ENCODE measurements at regions not wholly inside any gene's neighbourhood (a gene's known extent, or its start where the extent isn't known, plus 50 kb on each side); places are given as distances from the start of the nearest gene placed in this dataset.

GRCh38 chr6:156510242-156510641 is 266.9 kb upstream of the ARID1B start:
- no peak overlapping the region for H3K4me3 ChIP-seq (ENCODE audit: low read depth, low read length)
- DNase-seq (ENCODE audit: low read depth): no peak
- TF ChIP-seq CTCF (IDR thresholded peaks at IDR 0.05; ENCODE audit: low read depth, low read length) (no peak), MYC (IDR thresholded peaks at IDR 0.05; ENCODE audit: low read depth, low read length) (no peak), POLR2A (IDR thresholded peaks at IDR 0.05; ENCODE audit: extremely low read depth, insufficient read length) (no peak), MAX (IDR thresholded peaks at IDR 0.05; ENCODE audit: low read depth, low read length) (no peak)

DNA sequence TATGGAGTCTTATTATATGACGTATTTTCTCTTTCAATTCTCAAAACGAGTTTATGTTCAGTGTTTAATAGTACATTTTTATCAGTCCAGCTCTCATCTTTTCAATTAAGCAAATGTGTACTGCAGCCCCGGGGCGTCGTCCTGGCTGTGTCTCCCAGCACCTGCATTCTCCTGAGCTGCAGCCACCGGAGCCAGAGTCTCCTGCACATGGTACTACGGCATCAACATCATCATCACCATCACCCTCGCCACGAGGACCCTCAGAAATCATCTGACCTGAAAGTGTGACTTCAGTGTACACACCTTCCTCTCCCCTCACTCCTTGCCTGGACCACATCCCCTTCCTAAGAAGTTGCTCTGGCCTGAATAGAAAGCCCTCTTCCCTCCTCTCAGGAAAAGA is 267.7 kb upstream of the ARID1B start:
- H3K4me3 ChIP-seq (ENCODE audit: low read depth, low read length): no peak overlapping the region
- DNase-seq (ENCODE audit: low read depth): no peak
- no peak for TF ChIP-seq POLR2A (IDR thresholded peaks at IDR 0.05; ENCODE audit: extremely low read depth, insufficient read length)
- TF ChIP-seq CTCF (IDR thresholded peaks at IDR 0.05; ENCODE audit: low read depth, low read length): no peak
- TF ChIP-seq MAX (IDR thresholded peaks at IDR 0.05; ENCODE audit: low read depth, low read length): no peak
- TF ChIP-seq MYC (IDR thresholded peaks at IDR 0.05; ENCODE audit: low read depth, low read length): no peak

DNA sequence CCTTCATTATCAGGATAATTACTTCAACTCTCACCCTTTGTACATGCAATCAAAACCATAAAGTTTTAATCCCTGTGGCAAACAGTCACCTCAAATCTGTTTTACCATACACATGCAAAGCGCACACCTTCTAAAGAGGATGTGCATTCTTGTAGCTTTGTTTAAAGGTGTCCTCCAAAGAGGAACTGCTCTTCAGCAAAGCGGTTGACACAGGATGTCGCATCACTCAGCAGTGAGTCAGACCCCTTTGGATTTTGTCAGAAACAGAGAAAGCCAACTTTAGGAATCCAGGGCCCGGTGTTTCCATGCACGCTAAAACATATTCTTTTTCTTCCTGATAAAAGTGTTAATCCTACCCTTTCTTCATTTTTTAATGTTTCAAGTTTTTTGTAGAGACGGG is 268.3 kb upstream of the ARID1B start:
- DNase-seq (ENCODE audit: low read depth): peak; percentile 59
- TF ChIP-seq MYC (IDR thresholded peaks at IDR 0.05; ENCODE audit: low read depth, low read length) (no peak), POLR2A (IDR thresholded peaks at IDR 0.05; ENCODE audit: extremely low read depth, insufficient read length) (no peak), CTCF (IDR thresholded peaks at IDR 0.05; ENCODE audit: low read depth, low read length) (no peak), MAX (IDR thresholded peaks at IDR 0.05; ENCODE audit: low read depth, low read length) (no peak)

GRCh38 chr6:156508126-156508525 is 269.1 kb upstream of the ARID1B start:
- H3K4me3 ChIP-seq (ENCODE audit: low read depth, low read length): no peak overlapping the region
- DNase-seq (ENCODE audit: low read depth): no peak
- TF ChIP-seq POLR2A (IDR thresholded peaks at IDR 0.05; ENCODE audit: extremely low read depth, insufficient read length): no peak
- no peak for TF ChIP-seq MAX (IDR thresholded peaks at IDR 0.05; ENCODE audit: low read depth, low read length)
- TF ChIP-seq CTCF (IDR thresholded peaks at IDR 0.05; ENCODE audit: low read depth, low read length): no peak
- no peak for TF ChIP-seq MYC (IDR thresholded peaks at IDR 0.05; ENCODE audit: low read depth, low read length)

More for the DNA sequence above, 268.3 kb upstream of the ARID1B start:
- no peak overlapping the region for H3K4me3 ChIP-seq (ENCODE audit: low read depth, low read length)

DNA sequence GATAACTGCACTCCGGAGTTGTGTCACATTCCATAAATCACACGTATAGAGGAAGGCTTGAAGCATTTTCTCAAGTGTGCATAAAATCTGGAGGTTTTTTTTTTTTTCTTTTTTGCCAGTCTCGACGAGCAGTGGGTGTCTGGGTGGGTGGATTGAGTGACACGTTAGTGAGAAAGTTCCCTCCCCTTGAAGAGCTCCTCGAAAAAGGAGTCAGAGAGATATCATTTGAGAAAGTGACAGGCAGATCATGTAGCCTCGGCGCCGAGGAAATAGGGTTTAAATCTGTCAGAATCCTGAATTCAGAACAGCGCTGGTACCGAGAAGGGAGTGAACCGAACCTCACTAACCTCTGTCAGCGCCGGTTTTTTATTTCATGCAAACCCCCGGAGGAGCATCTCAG is 269.5 kb upstream of the ARID1B start:
- H3K4me3 ChIP-seq (ENCODE audit: low read depth, low read length): no peak overlapping the region
- TF ChIP-seq POLR2A (IDR thresholded peaks at IDR 0.05; ENCODE audit: extremely low read depth, insufficient read length) (no peak), MAX (IDR thresholded peaks at IDR 0.05; ENCODE audit: low read depth, low read length) (no peak)
- DNase-seq (ENCODE audit: low read depth): no peak

GRCh38 chr6:156507106-156507505 is 270.1 kb upstream of the ARID1B start:
- no peak for DNase-seq (ENCODE audit: low read depth)
- no peak for TF ChIP-seq MYC (IDR thresholded peaks at IDR 0.05; ENCODE audit: low read depth, low read length)
- no peak for TF ChIP-seq MAX (IDR thresholded peaks at IDR 0.05; ENCODE audit: low read depth, low read length)
- no peak overlapping the region for H3K4me3 ChIP-seq (ENCODE audit: low read depth, low read length)
